PFSK-1 (cell line): ENCODE measurements at regions not wholly inside any gene's neighbourhood (a gene's known extent, or its start where the extent isn't known, plus 50 kb on each side); places are given as distances from the start of the nearest gene placed in this dataset.

Experiments
- FOXP2 ChIP-seq: optimal IDR thresholded peaks from 2 replicates; pipeline ENCODE3; 2011; ENCODE audit warnings: borderline replicate concordance, control low read depth, inconsistent platforms; ENCODE audit not compliant: insufficient read depth; ENCODE audit errors: extremely low read length, extremely low read depth
- POLR2AphosphoS5 ChIP-seq: IDR thresholded peaks from 2 replicates; pipeline ENCODE4 v1.6.1; 2012; ENCODE audit warnings: low read depth, mild to moderate bottlenecking, control low read depth, low read length, moderate library complexity
- REST ChIP-seq, 2 experiments: IDR thresholded peaks; 2 replicates each; pipeline versions ENCODE4 v1.6.1 to v1.8.0; 2011 to 2012; ENCODE audit warnings: low read depth in 2 of 2, low read length in 2 of 2, control low read depth in 1 of 2, inconsistent platforms in 1 of 2, mild to moderate bottlenecking in 1 of 2, moderate library complexity in 1 of 2; ENCODE audit not compliant: insufficient read depth in 1 of 2
- SIN3A ChIP-seq: IDR thresholded peaks from 2 replicates; pipeline ENCODE4 v1.6.1; 2012; ENCODE audit warnings: mild to moderate bottlenecking, low read length, moderate library complexity, borderline replicate concordance; ENCODE audit not compliant: insufficient read depth
- TAF1 ChIP-seq: IDR thresholded peaks from 2 replicates; pipeline ENCODE4 v1.6.1; 2012; ENCODE audit warnings: low read length, control low read depth, borderline replicate concordance; ENCODE audit not compliant: insufficient read depth

GRCh38 chr20:1757072-1757471 is 99.5 kb upstream of the SIRPG start:
- no peak for TF ChIP-seq POLR2AphosphoS5
- TF ChIP-seq REST (IDR thresholded peaks at IDR 0.05; ENCODE audit: insufficient read depth in 1 of 2, low read depth in 2 of 2, low read length in 2 of 2): no peak
- TF ChIP-seq SIN3A: no peak
- TF ChIP-seq FOXP2: no peak
- TF ChIP-seq TAF1: no peak
